Prostate gland (tissue), 2 donors: ENCODE measurements at regions not wholly inside any gene's neighbourhood (a gene's known extent, or its start where the extent isn't known, plus 50 kb on each side); places are given as distances from the start of the nearest gene placed in this dataset.

ENCODE experiments used
- POLR2A ChIP-seq: fragments of 450-650 bp; IDR thresholded peaks from one replicate; pipeline ENCODE4 v1.6.1; 2016; ENCODE audit warnings: antibody characterized with exemption, mild to moderate bottlenecking
- POLR2AphosphoS5 ChIP-seq: sonication (generic); formaldehyde crosslinking; IDR thresholded peaks from one replicate; pipeline ENCODE4 v1.6.1; 2017; ENCODE audit warnings: antibody characterized with exemption
- TF ChIP-seq, protein P1 (sequence below), 4 experiments: fragments of 200-600 bp in 2 of 4; fragments of 450-650 bp in 2 of 4; sonication (generic) in 2 of 4; IDR thresholded peaks; 1 replicate in 3 of 4; 2 replicates in 1 of 4; pipeline ENCODE4 v1.5.1; 2016 to 2019; ENCODE audit warnings: antibody characterized with exemption in 4 of 4, mild to moderate bottlenecking in 2 of 4, moderate library complexity in 2 of 4

DNA sequence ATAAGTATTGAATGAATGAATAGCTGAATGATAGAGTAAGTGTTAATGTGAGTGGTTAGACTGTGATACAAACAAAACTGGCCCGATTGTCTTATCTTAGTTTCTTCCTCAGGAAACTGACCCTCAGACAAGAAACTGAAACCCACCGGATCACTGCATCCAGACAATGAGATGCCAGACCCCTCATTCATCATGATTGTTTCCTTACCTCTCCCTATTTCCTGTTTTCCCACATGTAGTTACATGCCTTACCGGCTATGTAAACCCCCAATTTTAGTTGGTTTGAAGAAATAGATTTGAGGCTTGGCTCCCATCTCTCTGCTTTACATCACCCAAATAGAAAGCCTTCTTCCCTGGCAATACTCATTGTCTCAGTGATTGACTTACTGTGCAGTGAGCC, 218.9 kb upstream of the PPP1R2C start:
- TF ChIP-seq, protein P1, sequence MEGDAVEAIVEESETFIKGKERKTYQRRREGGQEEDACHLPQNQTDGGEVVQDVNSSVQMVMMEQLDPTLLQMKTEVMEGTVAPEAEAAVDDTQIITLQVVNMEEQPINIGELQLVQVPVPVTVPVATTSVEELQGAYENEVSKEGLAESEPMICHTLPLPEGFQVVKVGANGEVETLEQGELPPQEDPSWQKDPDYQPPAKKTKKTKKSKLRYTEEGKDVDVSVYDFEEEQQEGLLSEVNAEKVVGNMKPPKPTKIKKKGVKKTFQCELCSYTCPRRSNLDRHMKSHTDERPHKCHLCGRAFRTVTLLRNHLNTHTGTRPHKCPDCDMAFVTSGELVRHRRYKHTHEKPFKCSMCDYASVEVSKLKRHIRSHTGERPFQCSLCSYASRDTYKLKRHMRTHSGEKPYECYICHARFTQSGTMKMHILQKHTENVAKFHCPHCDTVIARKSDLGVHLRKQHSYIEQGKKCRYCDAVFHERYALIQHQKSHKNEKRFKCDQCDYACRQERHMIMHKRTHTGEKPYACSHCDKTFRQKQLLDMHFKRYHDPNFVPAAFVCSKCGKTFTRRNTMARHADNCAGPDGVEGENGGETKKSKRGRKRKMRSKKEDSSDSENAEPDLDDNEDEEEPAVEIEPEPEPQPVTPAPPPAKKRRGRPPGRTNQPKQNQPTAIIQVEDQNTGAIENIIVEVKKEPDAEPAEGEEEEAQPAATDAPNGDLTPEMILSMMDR (IDR thresholded peaks at IDR 0.05): no peak
- no peak for TF ChIP-seq POLR2A
- TF ChIP-seq POLR2AphosphoS5: no peak
